Activated T-helper 17 cell treated with anti-CD3 and anti-CD28 coated beads, Interleukin-2, amount 50 U/mL, for 72 hours (primary cell): ENCODE measurements at regions not wholly inside any gene's neighbourhood (a gene's known extent, or its start where the extent isn't known, plus 50 kb on each side); places are given as distances from the start of the nearest gene placed in this dataset.

Experiments used
- ATAC-seq: fragments of 150-1000 bp; cut with Tn5 transposase; replicated peaks from 2 replicates; pipeline ENCODE4 v1.10.0; 2021; ENCODE audit warnings: mild to moderate bottlenecking, moderate library complexity
- H3K27ac Mint-ChIP-seq: one replicate; pipeline ENCODE4 v1.8.0; 2022; ENCODE audit warnings: mixed read lengths
- H3K27me3 Mint-ChIP-seq: one replicate; pipeline ENCODE4 v1.8.0; 2022; ENCODE audit warnings: mixed read lengths
- H3K36me3 Mint-ChIP-seq: one replicate; pipeline ENCODE4 v1.8.0; 2022; ENCODE audit warnings: low read depth, mild to moderate bottlenecking, mixed read lengths
- H3K4me1 Mint-ChIP-seq: one replicate; pipeline ENCODE4 v1.8.0; 2022; ENCODE audit warnings: mixed read lengths
- H3K4me3 Mint-ChIP-seq: one replicate; pipeline ENCODE4 v1.8.0; 2022; ENCODE audit warnings: mild to moderate bottlenecking, mixed read lengths
- H3K9me3 Mint-ChIP-seq: one replicate; pipeline ENCODE4 v1.8.0; 2022; ENCODE audit warnings: mixed read lengths

DNA sequence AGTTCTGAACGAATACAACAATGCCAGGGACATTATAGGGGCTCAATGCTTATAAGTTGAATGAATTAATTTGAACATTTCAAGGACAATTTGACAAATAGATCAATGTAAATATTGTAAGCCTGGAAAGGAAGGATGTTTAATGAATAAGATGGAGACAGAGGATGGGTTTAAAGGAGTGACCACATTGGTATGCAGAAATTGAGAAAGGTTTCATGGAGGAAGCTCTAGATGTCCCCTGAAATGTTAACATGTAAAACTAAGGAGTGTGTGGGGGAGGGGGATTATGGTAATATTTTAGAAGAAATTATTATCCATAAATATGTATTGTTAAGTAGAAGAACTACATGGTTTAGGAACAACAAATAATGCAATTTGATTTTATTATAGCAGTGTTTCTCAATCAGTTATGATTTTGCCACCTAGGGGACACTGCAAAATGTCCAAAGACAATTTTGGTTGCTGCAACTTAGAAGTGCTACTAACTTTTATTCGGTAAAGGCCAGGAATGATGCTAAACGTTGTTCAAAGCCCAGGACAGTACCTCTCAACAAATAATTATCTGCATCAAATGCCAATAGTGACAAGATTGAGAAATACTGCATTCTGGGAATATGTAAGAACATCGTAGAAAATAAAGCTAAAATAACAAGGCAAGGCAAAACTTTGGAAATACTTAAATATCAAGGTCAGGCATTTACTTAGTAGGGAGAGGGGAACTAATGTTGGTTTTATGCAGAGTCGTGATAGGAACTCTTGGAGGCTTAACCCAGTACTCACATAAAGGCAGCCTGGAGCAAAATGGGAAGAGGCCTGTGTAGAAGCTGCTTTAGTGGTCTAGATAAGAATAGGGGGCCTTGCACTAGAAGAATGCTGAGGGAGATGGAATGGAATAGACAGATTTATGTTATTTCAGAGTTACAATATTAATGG is 686.9 kb upstream of the CITED2 start:
- Mint-ChIP-seq H3K4me3 (no peak overlapping the region), H3K4me1 (no peaks in the 10 kb centered on the region), H3K27ac (no peak overlapping the region), H3K27me3 (peaks cover 19% of the 10 kb centered on the region), H3K9me3 (peaks cover 4% of the 10 kb centered on the region), H3K36me3 (no peaks in the 10 kb centered on the region)
- no peak for ATAC-seq

DNA sequence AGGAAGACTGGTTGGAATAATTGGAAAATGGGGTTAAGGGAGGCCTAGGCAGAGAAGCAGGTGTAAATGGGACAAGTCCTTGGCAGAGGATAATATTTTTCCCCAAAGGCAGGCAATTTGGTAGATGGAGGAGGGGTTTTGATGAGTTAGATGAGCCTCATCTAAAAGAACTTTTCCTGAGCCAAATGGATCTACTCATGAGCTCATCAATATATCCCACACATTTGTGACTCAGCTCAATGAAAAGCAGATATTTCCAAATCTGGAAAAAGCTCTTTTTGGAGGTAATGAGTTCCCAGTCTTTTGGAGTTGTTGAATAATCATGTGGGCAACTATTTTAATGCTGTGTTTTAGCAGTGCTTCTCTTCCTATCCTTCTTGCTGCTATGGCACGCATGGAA is 685.5 kb upstream of the CITED2 start:
- no peaks in the 10 kb centered on the region for H3K4me1 Mint-ChIP-seq
- peaks cover 4% of the 10 kb centered on the region for H3K9me3 Mint-ChIP-seq
- H3K4me3 Mint-ChIP-seq = no peak overlapping the region
- no peak overlapping the region for H3K27ac Mint-ChIP-seq
- ATAC-seq = no peak
- H3K27me3 Mint-ChIP-seq = peaks cover 19% of the 10 kb centered on the region
- H3K36me3 Mint-ChIP-seq = no peaks in the 10 kb centered on the region

DNA sequence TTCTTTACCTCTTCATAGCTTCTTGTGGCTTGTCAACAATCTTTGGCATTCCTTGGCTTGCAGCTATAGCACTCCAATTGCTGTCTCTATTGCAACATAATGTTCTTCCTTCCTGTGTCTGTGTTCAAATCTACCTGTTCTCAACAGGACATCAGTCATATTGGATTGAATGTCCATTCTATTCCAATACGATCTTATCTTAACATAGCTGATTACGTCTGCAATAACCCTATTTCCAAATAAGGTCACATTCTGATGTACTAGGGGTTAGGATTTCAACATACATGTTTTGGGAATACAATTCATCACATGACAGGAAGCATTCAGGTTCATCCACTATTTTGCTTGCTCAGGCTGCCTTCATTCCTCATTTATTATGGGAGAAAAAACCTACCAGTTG is 684.4 kb upstream of the CITED2 start:
- Mint-ChIP-seq H3K9me3 (peaks cover 4% of the 10 kb centered on the region), H3K4me1 (no peaks in the 10 kb centered on the region), H3K27me3 (peaks cover 19% of the 10 kb centered on the region), H3K36me3 (no peaks in the 10 kb centered on the region), H3K4me3 (no peak overlapping the region), H3K27ac (no peak overlapping the region)
- ATAC-seq = no peak

DNA sequence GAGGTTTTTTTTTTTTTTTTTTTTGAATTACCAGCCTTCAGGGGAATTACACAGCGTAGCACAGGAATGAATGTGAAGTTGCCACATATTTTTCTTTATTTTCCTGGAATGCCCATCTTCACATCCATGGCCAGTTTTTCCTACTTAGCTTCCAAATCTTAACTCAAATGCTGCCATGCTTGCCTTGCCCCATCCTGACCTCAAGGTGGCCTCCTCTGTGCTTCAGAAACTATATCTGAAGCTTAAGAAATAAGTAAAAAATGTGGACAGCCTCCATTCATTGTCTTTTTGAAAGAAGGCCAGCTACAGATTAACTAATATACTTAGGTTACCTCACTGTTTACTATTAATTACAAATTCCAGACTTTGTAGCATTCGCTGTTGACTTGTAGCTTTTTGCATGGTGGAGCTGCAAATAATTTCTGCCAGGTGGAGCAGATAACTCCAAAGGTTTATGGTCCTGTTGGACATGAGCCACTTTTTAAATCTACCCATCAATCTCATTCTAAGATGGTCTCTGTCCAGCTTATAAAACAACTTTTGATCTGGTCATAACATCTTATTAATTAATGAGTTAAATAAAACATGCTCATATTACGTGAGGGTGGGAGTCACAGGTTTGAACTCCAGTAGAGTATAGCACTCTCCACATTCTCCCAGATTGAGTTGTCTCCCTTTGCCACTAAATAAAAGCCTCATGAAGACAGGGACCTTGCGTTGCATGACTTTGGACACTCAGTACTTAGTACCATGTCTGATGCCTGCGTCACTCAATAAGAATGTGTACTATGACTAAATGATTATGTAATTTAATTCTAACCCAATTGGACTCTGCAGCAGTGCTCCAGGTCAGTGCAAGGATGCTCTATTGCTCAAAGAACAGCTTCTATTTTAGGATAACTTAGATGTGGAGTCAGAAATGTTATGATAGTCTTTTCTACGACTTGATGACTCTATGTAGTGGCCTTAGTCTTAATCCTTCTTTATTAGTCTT is 678.6 kb upstream of the CITED2 start:
- H3K27ac Mint-ChIP-seq = no peak overlapping the region
- no peaks in the 10 kb centered on the region for H3K9me3 Mint-ChIP-seq
- no peak overlapping the region for H3K4me3 Mint-ChIP-seq
- H3K27me3 Mint-ChIP-seq = peaks cover 14% of the 10 kb centered on the region
- H3K4me1 Mint-ChIP-seq = no peaks in the 10 kb centered on the region
- ATAC-seq = no peak
- no peaks in the 10 kb centered on the region for H3K36me3 Mint-ChIP-seq

DNA sequence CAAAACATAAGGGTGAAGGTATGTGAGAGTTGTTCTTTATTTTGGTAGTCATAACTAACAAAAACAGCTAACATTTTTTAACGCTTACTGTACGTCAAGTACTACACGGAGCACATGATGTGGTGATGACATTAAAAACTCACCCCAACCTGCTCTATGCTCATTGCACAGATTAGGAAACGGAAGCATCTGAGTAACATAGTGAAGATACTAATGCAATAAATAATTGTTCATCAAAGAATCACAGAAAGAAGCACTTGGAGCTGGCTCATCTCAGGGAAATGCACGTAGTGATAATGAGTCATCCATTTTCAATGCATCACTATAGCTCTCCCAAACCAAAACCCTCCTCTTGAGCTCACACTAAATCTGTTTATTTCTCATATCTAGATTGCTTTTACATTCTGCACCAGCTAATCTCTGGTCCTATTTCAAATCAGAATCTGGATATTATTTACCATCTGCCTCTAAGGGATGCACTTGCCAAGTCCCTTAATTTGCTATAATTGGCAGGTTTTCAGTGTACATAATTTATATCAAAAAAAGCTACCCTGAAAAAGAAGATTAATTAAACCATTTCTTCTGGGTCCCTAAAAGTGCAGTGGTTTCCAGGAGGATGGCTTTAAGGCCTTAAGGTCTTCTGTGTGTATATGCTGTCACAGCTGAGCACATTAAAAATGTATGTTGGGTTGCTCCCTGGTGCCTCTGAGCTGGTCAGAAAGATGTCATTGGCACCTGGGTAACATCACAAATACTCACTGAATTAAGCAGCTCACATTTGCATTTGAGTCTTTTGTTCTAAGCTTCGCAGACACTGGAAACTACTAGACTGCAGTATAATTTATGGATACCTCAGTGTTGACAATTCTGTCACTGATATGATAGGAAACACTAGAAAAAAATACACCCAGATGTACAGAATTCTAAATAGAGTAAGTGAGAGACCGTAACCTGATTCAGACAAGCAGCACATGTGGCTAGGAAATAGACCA is 677.4 kb upstream of the CITED2 start:
- no peak for ATAC-seq
- Mint-ChIP-seq H3K36me3 (no peaks in the 10 kb centered on the region), H3K27ac (no peak overlapping the region), H3K9me3 (no peaks in the 10 kb centered on the region), H3K4me1 (no peaks in the 10 kb centered on the region), H3K27me3 (peaks cover 12% of the 10 kb centered on the region), H3K4me3 (no peak overlapping the region)

DNA sequence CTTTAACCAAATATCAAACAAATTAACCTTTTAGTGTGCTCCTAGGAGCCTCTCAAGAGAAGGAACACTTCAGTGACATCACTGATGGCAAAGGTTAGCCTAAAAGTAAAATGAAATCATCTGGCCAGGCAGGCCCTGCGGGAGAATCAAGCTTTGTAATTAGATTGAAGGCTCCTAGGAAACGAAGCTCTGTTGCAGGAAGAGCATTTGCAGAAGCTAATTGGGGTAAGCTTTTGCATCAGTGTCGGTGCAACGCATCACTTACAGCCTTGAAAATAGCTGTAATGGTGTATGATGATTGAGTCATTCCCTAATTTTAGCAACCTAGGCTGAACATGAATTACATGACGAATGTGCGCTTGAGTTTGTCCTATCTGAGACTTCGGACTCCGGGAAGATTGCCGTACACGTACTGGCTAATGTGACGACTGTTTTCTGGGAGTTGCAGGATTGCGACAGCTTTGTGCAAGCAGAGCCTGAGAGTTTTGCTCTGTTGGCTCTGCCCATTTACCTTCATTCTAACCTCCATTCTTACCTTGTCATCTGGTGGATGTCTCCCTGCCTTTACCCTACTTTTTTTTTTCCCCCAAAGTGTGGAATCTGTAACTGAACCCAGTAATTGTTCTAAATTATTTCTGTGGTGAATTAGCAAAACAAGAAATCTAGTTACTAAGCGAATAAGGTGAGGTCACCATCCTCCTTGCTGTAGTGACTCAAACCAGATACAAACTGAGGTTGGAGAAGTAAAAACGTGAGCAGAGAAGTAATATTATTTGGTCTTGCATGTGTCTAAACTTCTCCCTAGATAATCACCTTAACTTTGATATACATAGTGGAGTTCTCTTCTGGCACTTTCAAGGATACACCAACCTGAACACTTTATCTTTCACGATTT is 675.9 kb upstream of the CITED2 start:
- ATAC-seq = no peak
- peaks cover 5% of the 10 kb centered on the region for H3K9me3 Mint-ChIP-seq
- no peaks in the 10 kb centered on the region for H3K36me3 Mint-ChIP-seq
- peaks cover 10% of the 10 kb centered on the region for H3K27me3 Mint-ChIP-seq
- H3K27ac Mint-ChIP-seq = no peak overlapping the region
- no peak overlapping the region for H3K4me3 Mint-ChIP-seq
- no peaks in the 10 kb centered on the region for H3K4me1 Mint-ChIP-seq

DNA sequence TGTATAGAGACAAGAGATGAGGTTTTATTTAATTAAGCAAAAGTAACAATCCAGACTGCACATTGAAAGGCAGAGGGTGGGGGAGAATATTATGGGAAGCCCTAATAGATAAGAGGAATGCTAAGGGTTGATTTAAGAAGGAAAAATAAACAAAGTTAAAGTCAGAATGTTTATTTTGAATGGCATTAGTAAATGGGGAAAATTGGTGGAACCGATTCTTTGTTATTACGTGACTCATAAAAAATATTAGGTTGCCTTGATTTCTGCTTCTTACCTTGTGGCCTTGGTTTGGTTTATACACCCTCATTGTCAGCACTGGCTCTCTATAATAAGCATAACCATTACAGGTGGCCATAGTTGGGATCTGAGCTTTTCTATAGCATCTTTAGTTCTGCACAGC is 674.8 kb upstream of the CITED2 start:
- Mint-ChIP-seq H3K36me3 (no peaks in the 10 kb centered on the region), H3K9me3 (peaks cover 6% of the 10 kb centered on the region), H3K27ac (no peak overlapping the region), H3K4me1 (no peaks in the 10 kb centered on the region), H3K4me3 (no peak overlapping the region), H3K27me3 (peaks cover 11% of the 10 kb centered on the region)
- ATAC-seq = no peak

DNA sequence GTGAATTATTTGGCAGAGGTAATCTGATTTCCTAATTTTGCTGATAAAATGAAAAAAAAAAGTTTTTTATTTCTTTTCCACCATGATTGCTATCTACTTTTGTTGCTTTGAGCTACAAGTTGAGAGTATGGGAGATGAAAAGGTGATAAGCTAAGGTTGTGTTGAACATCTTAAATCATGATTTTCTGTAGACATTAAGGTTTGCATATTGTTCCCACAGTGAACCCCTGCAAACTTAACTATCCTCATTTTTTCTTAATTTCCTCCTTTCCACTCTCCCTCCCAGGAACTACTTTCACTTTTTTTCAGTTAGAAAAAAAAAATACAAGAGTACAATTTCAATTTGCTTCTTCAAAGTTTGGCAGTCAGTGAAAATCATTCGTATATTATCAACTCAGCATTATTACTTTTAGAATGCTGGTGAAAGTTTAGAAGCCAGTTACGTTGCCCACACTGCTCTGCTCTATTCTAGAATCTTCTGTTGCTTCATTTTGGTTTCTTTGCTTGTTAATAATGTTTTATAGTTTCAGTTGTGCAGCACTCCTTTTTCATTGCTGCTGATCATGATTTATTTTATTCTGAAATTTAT is 673.8 kb upstream of the CITED2 start:
- Mint-ChIP-seq H3K4me1 (no peaks in the 10 kb centered on the region), H3K27me3 (peaks cover 11% of the 10 kb centered on the region), H3K4me3 (no peak overlapping the region), H3K9me3 (peaks cover 6% of the 10 kb centered on the region), H3K36me3 (no peaks in the 10 kb centered on the region), H3K27ac (no peak overlapping the region)
- ATAC-seq = no peak

DNA sequence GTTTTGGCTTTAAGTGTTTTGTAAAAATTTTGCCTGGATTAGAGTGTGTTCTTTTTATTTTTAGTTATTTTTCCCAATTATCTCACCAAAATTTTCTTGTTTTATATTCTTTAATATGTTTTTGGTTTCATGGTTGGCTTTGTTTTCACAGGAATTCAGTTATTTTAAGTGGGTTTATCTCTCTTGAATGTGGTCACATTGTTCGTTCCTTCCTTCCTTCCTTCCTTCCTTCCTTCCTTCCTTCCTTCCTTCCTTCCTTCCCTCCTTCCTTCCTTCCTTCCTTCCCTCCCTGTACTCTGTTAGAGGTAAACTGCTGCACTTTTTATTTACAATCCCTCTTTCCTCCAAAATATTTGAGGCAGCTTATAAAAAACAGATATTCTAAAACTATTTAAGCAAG is 672.9 kb upstream of the CITED2 start:
- Mint-ChIP-seq H3K4me3 (no peak overlapping the region), H3K4me1 (no peaks in the 10 kb centered on the region), H3K9me3 (peaks cover 6% of the 10 kb centered on the region), H3K27ac (no peak overlapping the region), H3K36me3 (no peaks in the 10 kb centered on the region), H3K27me3 (peaks cover 11% of the 10 kb centered on the region)
- ATAC-seq = no peak

DNA sequence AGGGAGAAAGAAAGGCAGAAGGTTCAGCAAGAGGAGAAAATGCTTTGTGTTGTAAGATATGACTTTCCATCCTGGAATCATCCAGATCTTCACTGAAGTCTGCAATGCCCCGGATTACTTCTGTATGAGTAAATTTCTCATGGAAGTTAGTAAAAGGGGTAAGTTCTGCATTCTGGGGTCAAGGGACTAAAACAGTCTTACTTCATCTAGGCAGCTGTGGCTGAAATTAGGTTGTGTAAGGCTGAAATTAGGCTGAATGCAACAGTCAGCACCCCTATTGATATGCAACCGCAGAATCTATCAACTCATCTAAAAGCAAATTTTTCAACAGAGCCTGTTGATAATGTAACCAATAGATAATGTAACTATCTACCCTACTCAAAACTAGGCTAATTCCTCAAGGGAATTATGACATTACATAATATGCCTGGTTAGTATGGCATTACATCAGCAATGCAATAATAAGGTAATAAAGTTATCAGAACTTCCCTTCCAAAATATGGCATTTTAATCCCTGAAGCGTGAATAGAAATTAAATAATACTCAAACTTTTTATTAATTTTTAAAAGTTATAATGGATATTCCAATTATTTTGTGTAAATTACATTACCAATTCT is 671.7 kb upstream of the CITED2 start:
- peaks cover 4% of the 10 kb centered on the region for H3K4me1 Mint-ChIP-seq
- H3K36me3 Mint-ChIP-seq = no peaks in the 10 kb centered on the region
- H3K4me3 Mint-ChIP-seq = no peak overlapping the region
- H3K27ac Mint-ChIP-seq = no peak overlapping the region
- peaks cover 6% of the 10 kb centered on the region for H3K9me3 Mint-ChIP-seq
- no peak for ATAC-seq
- peaks cover 12% of the 10 kb centered on the region for H3K27me3 Mint-ChIP-seq

DNA sequence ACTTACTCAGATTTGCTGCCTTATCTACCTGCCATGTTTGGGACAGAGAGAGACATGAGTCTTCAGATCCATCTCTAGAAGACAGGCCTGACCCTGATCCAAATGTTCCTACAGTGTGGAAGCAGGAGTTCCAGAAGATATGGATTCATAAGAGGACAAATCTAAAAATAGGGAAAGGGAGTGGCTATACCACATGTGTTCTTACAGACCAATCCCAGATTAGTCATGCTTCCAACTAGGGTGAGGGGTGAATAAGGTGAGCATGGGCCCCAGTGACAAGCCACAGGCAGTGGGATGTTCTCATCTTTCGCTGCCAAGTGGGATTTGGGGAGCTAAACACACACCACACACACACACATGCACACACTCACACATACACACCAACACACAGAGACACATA is 670.7 kb upstream of the CITED2 start:
- peaks cover 4% of the 10 kb centered on the region for H3K4me1 Mint-ChIP-seq
- no peak overlapping the region for H3K27ac Mint-ChIP-seq
- H3K27me3 Mint-ChIP-seq = peaks cover 9% of the 10 kb centered on the region
- H3K36me3 Mint-ChIP-seq = no peaks in the 10 kb centered on the region
- ATAC-seq = no peak
- H3K9me3 Mint-ChIP-seq = peaks cover 6% of the 10 kb centered on the region
- H3K4me3 Mint-ChIP-seq = no peak overlapping the region

DNA sequence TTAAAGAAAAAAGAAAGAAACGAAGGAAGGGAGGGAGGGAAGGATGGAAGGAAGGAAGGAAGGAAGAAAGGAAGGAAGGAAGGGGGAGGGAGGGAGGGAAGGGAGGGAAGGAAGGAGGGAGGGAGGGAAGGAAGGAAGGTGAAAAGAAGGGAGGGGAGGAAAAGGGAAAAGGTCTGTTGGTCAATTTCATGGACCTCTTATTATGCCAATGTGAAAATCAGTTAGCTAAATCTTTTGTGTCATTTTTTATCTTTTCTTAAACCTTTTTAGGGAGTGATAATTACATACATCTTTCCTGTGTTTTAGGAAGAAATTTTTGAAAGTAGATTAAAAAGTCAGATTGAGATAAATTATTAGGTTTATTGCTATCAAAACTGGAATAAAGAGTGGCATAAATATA is 670.2 kb upstream of the CITED2 start:
- ATAC-seq = no peak
- Mint-ChIP-seq H3K27ac (no peak overlapping the region), H3K36me3 (no peaks in the 10 kb centered on the region), H3K4me1 (peaks cover 4% of the 10 kb centered on the region), H3K4me3 (no peak overlapping the region), H3K27me3 (peaks cover 9% of the 10 kb centered on the region), H3K9me3 (peaks cover 6% of the 10 kb centered on the region)
